ENCODE measurements at regions not wholly inside any gene's neighbourhood (a gene's known extent, or its start where the extent isn't known, plus 50 kb on each side); places are given as distances from the start of the nearest gene placed in this dataset.
"Not testable (repeated sequence)": the region's sequence is repeated elsewhere in the genome, so short reads cannot be mapped to it uniquely, and the experiment has no call there.

- no peak for DNase-seq
Observed at GRCh38 chr7:32223071-32223650, 153.0 kb upstream of the PDE1C start.

GRCh38 chr7:32222251-32222900 is 152.2 kb upstream of the PDE1C start:
- no peak for DNase-seq

GRCh38 chr7:32221736-32222135 is 151.5 kb upstream of the PDE1C start:
- DNase-seq: no peak

GRCh38 chr7:32221056-32221455 is 150.8 kb upstream of the PDE1C start:
- DNase-seq: no peak

- not testable (repeated sequence) for DNase-seq
Observed at GRCh38 chr7:32219831-32220230, 149.6 kb upstream of the PDE1C start.

GRCh38 chr7:32219416-32219815 is 149.2 kb upstream of the PDE1C start:
- no peak for DNase-seq

- no peak for DNase-seq
Observed at GRCh38 chr7:32218741-32219288, 148.6 kb upstream of the PDE1C start.

GRCh38 chr7:32218154-32218467 is 147.9 kb upstream of the PDE1C start:
- DNase-seq: no peak

- no peak for DNase-seq
Observed at GRCh38 chr7:32217341-32218153, 147.3 kb upstream of the PDE1C start.

- no peak for DNase-seq
Observed at GRCh38 chr7:32216759-32217158, 146.6 kb upstream of the PDE1C start.

GRCh38 chr7:32215697-32216096 is 145.5 kb upstream of the PDE1C start:
- no peak for DNase-seq

- no peak for DNase-seq
Observed at GRCh38 chr7:32214913-32215312, 144.7 kb upstream of the PDE1C start.

- DNase-seq: no peak
Observed at GRCh38 chr7:32212321-32212720, 142.1 kb upstream of the PDE1C start.

- DNase-seq: peak; percentile 36
Observed at GRCh38 chr7:32206987-32207386, 136.8 kb upstream of the PDE1C start.

GRCh38 chr7:32206488-32206887 is 136.3 kb upstream of the PDE1C start:
- no peak for DNase-seq

GRCh38 chr7:32205298-32205824 is 135.2 kb upstream of the PDE1C start:
- not testable (repeated sequence) for DNase-seq

GRCh38 chr7:32204361-32205018 is 134.3 kb upstream of the PDE1C start:
- DNase-seq: peak; percentile 93

- DNase-seq: peak; percentile 57
Observed at GRCh38 chr7:32200646-32201045, 130.4 kb upstream of the PDE1C start.

GRCh38 chr7:32194537-32194936 is 124.3 kb upstream of the PDE1C start:
- no peak for DNase-seq

GRCh38 chr7:32191305-32191704 is 121.1 kb upstream of the PDE1C start:
- no peak for DNase-seq

- no peak for DNase-seq
Observed at GRCh38 chr7:32179567-32179966, 109.4 kb upstream of the PDE1C start.

GRCh38 chr7:32178677-32179366 is 108.6 kb upstream of the PDE1C start:
- DNase-seq: no peak

All from tongue (tissue), 1 donor.